SK-N-SH (cell line): ENCODE measurements at regions not wholly inside any gene's neighbourhood (a gene's known extent, or its start where the extent isn't known, plus 50 kb on each side); places are given as distances from the start of the nearest gene placed in this dataset.

Experiments used
- CTCF ChIA-PET: fragments of 300-600, 350-600 bp; formaldehyde crosslinking; extraction: SDS; loops from one replicate; lab custom pipeline; 2021; lab: Yijun Ruan, JAX
- POLR2A ChIA-PET: fragments of 350-600 bp; sonication (Branson Sonifier 250); formaldehyde crosslinking; extraction: SDS; loops from one replicate; lab custom pipeline; 2020; ENCODE audit warnings: antibody characterized with exemption, inconsistent platforms; lab: Yijun Ruan, JAX
- DNase-seq: peaks from one replicate; pipeline ENCODE4 v3.0.0; 2012
- H2AFZ ChIP-seq: fragments of 200-600 bp; sonication (generic); 2 replicates; pipeline ENCODE4 v1.8.1; 2016; ENCODE audit warnings: antibody characterized with exemption, mild to moderate bottlenecking, low read depth
- H3F3A ChIP-seq: fragments of 200-600 bp; sonication (generic); replicated peaks from 2 replicates; pipeline ENCODE3; 2016; ENCODE audit warnings: antibody characterized with exemption, mild to moderate bottlenecking; ENCODE audit not compliant: insufficient read depth
- H3K27ac ChIP-seq, 2 experiments: fragments of 200-500 bp in 1 of 2; fragments of 200-600 bp in 1 of 2; sonication (Bioruptor generic) in 1 of 2; sonication (generic), shearing (Covaris generic) in 1 of 2; 2 replicates each; pipeline versions ENCODE4 v1.5.1 to v1.6.1; 2014 to 2016; ENCODE audit warnings: low read depth in 2 of 2, inconsistent platforms in 1 of 2, low read length in 1 of 2, mild to moderate bottlenecking in 1 of 2, mixed read lengths in 1 of 2
- H3K27me3 ChIP-seq: fragments of 200-600 bp; sonication (generic), shearing (Covaris generic); 2 replicates; pipeline ENCODE4 v1.6.1; 2016; ENCODE audit warnings: mixed run types; ENCODE audit not compliant: insufficient read depth
- H3K36me3 ChIP-seq, 2 experiments: fragments of 200-500 bp in 1 of 2; fragments of 200-600 bp in 1 of 2; sonication (Bioruptor generic) in 1 of 2; sonication (generic) in 1 of 2; replicated peaks in 1 of 2; 2 replicates each; pipeline versions ENCODE3 to v1.5.1; 2014 to 2016; ENCODE audit warnings: low read length in 1 of 2, mild to moderate bottlenecking in 1 of 2; ENCODE audit not compliant: insufficient read depth in 2 of 2, control insufficient read depth in 1 of 2
- H3K4me1 ChIP-seq, 2 experiments: fragments of 200-500 bp in 1 of 2; fragments of 200-600 bp in 1 of 2; sonication (Bioruptor generic) in 1 of 2; sonication (generic), shearing (Covaris generic) in 1 of 2; 2 replicates each; pipeline versions ENCODE4 v1.5.1 to v1.6.1; 2014 to 2016; ENCODE audit warnings: low read depth in 1 of 2, low read length in 1 of 2, mixed run types in 1 of 2; ENCODE audit not compliant: insufficient read depth in 2 of 2, control insufficient read depth in 1 of 2
- H3K4me2 ChIP-seq: fragments of 200-600 bp; sonication (generic), shearing (Covaris generic); 2 replicates; pipeline ENCODE4 v1.6.1; 2017; ENCODE audit warnings: mixed run types
- H3K4me3 ChIP-seq, 2 experiments: fragments of 200-500 bp in 1 of 2; fragments of 200-600 bp in 1 of 2; sonication (Bioruptor generic) in 1 of 2; sonication (generic), shearing (Covaris generic) in 1 of 2; 2 replicates each; pipeline versions ENCODE4 v1.5.1 to v1.8.1; 2014 to 2016; ENCODE audit warnings: low read depth in 2 of 2, inconsistent platforms in 1 of 2, low read length in 1 of 2, mild to moderate bottlenecking in 1 of 2, mixed read lengths in 1 of 2, moderate library complexity in 1 of 2
- H3K79me2 ChIP-seq: fragments of 200-600 bp; sonication (generic); 2 replicates; pipeline ENCODE4 v1.8.1; 2017; ENCODE audit warnings: mild to moderate bottlenecking; ENCODE audit not compliant: insufficient read depth
- H3K9ac ChIP-seq: fragments of 200-600 bp; sonication (generic); 2 replicates; pipeline ENCODE4 v1.6.1; 2017; ENCODE audit warnings: mixed run types
- H3K9me2 ChIP-seq: fragments of 200-600 bp; sonication (generic); 2 replicates; pipeline ENCODE4 v1.6.1; 2017; ENCODE audit warnings: mixed run types
- H3K9me3 ChIP-seq: fragments of 200-600 bp; sonication (generic); 2 replicates; pipeline ENCODE4 v1.6.1; 2017; ENCODE audit warnings: mixed run types, mild to moderate bottlenecking, moderate library complexity
- H4K20me1 ChIP-seq: fragments of 200-600 bp; sonication (generic); 2 replicates; pipeline ENCODE4 v1.6.1; 2017; ENCODE audit warnings: mild to moderate bottlenecking, mixed run types; ENCODE audit not compliant: insufficient read depth
- EP300 ChIP-seq, 2 experiments: IDR thresholded peaks; 2 replicates each; pipeline versions ENCODE4 v1.4.0 to v1.6.1; 2012; ENCODE audit warnings: borderline replicate concordance in 1 of 2, low read depth in 1 of 2, low read length in 1 of 2
- EZH2phosphoT487 ChIP-seq: fragments of 200-600 bp; sonication (generic); IDR thresholded peaks from 2 replicates; pipeline ENCODE4 v1.6.1; 2017; ENCODE audit warnings: low read depth, mixed run types, mild to moderate bottlenecking, antibody characterized with exemption, moderate library complexity, borderline replicate concordance
- NFIC ChIP-seq: IDR thresholded peaks from 2 replicates; pipeline ENCODE4 v1.4.0; 2012; ENCODE audit warnings: borderline replicate concordance
- RAD21 ChIP-seq: IDR thresholded peaks from 2 replicates; pipeline ENCODE4 v1.6.1; 2012; ENCODE audit warnings: mild to moderate bottlenecking, low read length
- RXRA ChIP-seq: IDR thresholded peaks from 2 replicates; pipeline ENCODE4 v1.4.0; 2012; ENCODE audit warnings: low read depth, mild to moderate bottlenecking, borderline replicate concordance
- TAF1 ChIP-seq: IDR thresholded peaks from 2 replicates; pipeline ENCODE4 v1.6.1; 2012; ENCODE audit warnings: low read depth, mild to moderate bottlenecking, low read length, moderate library complexity, borderline replicate concordance
- WGBS: methylation state at CpG from one replicate; pipeline ENCODE4 v1.1.6; 2017; ENCODE audit warnings: low lambda C conversion rate; 5-methylcytosine and 5-hydroxymethylcytosine counted together
- TF ChIP-seq, protein P1 (sequence below): IDR thresholded peaks from 2 replicates; pipeline ENCODE4 v1.4.0; 2012; ENCODE audit warnings: low read depth
- TF ChIP-seq, protein P2 (sequence below): IDR thresholded peaks from 2 replicates; pipeline ENCODE4 v1.4.0; 2012; ENCODE audit warnings: low read depth, borderline replicate concordance
- TF ChIP-seq, protein P3 (sequence below): fragments of 150-350 bp; IDR thresholded peaks from 2 replicates; pipeline ENCODE4 v1.6.1; 2016; ENCODE audit warnings: mild to moderate bottlenecking, low read depth, low read length

DNA sequence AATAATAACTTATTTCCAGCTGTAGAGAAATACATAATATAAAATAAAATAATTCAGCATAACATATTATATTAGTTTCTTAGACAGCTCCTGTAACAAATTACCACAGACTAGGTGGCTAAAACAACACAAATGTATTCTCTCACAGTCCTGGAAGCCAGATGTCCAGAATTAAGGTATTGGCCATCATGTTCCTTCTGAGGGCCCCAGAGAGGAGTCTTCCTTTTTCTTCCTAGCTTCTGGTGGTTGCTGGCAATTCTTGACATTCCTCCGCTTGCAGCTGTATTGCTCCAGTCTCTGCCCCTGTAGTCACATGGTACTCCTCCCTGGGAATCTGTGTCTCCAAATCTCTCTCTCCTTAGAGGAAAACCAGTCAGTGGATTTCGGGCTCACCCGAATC, 146.8 kb downstream of the RBM43 start:
- Histone ChIP-seq H3K79me2 (no peaks in the 10 kb centered on the region), H3K9me2 (no peaks in the 10 kb centered on the region), H3K4me2 (no peak overlapping the region), H2AFZ (no peak overlapping the region), H3K27me3 (no peaks in the 10 kb centered on the region), H4K20me1 (no peaks in the 10 kb centered on the region), H3K9ac (no peak overlapping the region), H3K4me3 (no peak overlapping the region), H3K27ac (no peak overlapping the region), H3F3A (peaks cover 10% of the 10 kb centered on the region), H3K9me3 (peaks cover 9% of the 10 kb centered on the region; the same call in 1 of the 2 replicates)
- 63% methylated on average over 3 of the region's 3 CpGs for WGBS
- CTCF ChIA-PET, result interaction anchor here (1.1 to 1.2 kb wide), 2 partner anchors 124 to 278 kb away, joined by 3 read pairs; no protein-coding TSS in a partner anchor
- DNase-seq, result no peak
- TF ChIP-seq, protein P1, sequence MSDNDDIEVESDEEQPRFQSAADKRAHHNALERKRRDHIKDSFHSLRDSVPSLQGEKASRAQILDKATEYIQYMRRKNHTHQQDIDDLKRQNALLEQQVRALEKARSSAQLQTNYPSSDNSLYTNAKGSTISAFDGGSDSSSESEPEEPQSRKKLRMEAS, result no peak
- no peak for TF ChIP-seq RXRA
- TF ChIP-seq, protein P2, sequence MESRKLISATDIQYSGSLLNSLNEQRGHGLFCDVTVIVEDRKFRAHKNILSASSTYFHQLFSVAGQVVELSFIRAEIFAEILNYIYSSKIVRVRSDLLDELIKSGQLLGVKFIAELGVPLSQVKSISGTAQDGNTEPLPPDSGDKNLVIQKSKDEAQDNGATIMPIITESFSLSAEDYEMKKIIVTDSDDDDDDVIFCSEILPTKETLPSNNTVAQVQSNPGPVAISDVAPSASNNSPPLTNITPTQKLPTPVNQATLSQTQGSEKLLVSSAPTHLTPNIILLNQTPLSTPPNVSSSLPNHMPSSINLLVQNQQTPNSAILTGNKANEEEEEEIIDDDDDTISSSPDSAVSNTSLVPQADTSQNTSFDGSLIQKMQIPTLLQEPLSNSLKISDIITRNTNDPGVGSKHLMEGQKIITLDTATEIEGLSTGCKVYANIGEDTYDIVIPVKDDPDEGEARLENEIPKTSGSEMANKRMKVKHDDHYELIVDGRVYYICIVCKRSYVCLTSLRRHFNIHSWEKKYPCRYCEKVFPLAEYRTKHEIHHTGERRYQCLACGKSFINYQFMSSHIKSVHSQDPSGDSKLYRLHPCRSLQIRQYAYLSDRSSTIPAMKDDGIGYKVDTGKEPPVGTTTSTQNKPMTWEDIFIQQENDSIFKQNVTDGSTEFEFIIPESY, result no peak
- TF ChIP-seq, all 33 proteins: peak for 0
- H3K36me3 ChIP-seq, result no peaks in the 10 kb centered on the region
- POLR2A ChIA-PET, result no interaction called here
- no peaks in the 10 kb centered on the region; a peak in 1 of 4 replicates for H3K4me1 ChIP-seq

DNA sequence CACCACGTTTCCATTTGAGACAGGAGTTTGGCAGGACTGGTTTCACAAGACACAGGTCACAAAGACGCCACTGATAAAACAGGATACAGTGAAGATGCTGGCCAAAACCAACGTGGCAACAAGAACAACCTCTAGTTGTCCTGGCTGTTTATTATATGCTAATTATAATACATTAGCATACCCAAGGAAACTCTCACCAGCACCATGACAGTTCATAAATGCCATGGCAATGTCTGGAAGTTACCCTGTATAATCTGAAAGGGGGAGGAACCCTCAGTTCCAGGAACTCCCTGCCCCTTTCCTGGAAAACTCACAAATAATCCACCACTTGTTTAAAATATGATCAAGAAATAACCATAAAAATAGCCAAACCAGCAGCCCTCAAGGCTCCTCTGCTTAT, 148.3 kb downstream of the RBM43 start:
- peaks cover 10% of the 10 kb centered on the region for H3F3A ChIP-seq
- TF ChIP-seq EZH2phosphoT487, result no peak
- TF ChIP-seq, protein P3, sequence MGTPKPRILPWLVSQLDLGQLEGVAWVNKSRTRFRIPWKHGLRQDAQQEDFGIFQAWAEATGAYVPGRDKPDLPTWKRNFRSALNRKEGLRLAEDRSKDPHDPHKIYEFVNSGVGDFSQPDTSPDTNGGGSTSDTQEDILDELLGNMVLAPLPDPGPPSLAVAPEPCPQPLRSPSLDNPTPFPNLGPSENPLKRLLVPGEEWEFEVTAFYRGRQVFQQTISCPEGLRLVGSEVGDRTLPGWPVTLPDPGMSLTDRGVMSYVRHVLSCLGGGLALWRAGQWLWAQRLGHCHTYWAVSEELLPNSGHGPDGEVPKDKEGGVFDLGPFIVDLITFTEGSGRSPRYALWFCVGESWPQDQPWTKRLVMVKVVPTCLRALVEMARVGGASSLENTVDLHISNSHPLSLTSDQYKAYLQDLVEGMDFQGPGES, result no peak
- no peak for TF ChIP-seq TAF1
- no peak for TF ChIP-seq NFIC
- TF ChIP-seq RAD21, result no peak
- TF ChIP-seq EP300 (IDR thresholded peaks at IDR 0.05; ENCODE audit: borderline replicate concordance in 1 of 2, low read depth in 1 of 2, low read length in 1 of 2), result no peak
- no peaks in the 10 kb centered on the region for H3K79me2 ChIP-seq
- no peak overlapping the region for H3K4me2 ChIP-seq
- H3K4me3 ChIP-seq, result no peak overlapping the region
- H3K9me2 ChIP-seq, result no peaks in the 10 kb centered on the region
- CTCF ChIA-PET, result interaction anchor here (1.0 kb wide), 1 partner anchor 10 kb away, joined by 3 read pairs; no protein-coding TSS in a partner anchor
- no peak overlapping the region for H2AFZ ChIP-seq
- no peak overlapping the region for H3K27ac ChIP-seq
- H3K9me3 ChIP-seq, result peaks cover 9% of the 10 kb centered on the region; the same call in 1 of the 2 replicates
- no peak overlapping the region for H3K9ac ChIP-seq
- 64% methylated on average over 3 of the region's 3 CpGs for WGBS
- H3K36me3 ChIP-seq, result no peaks in the 10 kb centered on the region
- no peaks in the 10 kb centered on the region for H3K27me3 ChIP-seq
- POLR2A ChIA-PET, result no interaction called here
- no peak for DNase-seq
- no peaks in the 10 kb centered on the region; a peak in 1 of 4 replicates for H3K4me1 ChIP-seq
- H4K20me1 ChIP-seq, result no peaks in the 10 kb centered on the region
